Activated CD4-positive, alpha-beta T cell treated with anti-CD3 and anti-CD28 coated beads for 36 hours (primary cell): ENCODE measurements at regions not wholly inside any gene's neighbourhood (a gene's known extent, or its start where the extent isn't known, plus 50 kb on each side); places are given as distances from the start of the nearest gene placed in this dataset.
"Not testable (repeated sequence)": the region's sequence is repeated elsewhere in the genome, so short reads cannot be mapped to it uniquely, and the experiment has no call there.

Experiments used
- ATAC-seq: fragments of 200-7000 bp; cut with Tn5 transposase; one replicate; pipeline ENCODE4 v1.10.0; 2021; ENCODE audit warnings: mild to moderate bottlenecking, moderate library complexity
- CTCF ChIA-PET: fragments of 350-600 bp; sonication (Branson Sonifier 250); formaldehyde crosslinking; loops from one replicate; lab custom pipeline; 2021; ENCODE audit warnings: antibody characterized with exemption; lab: Charles Lee
- POLR2A ChIA-PET: fragments of 350-600 bp; sonication (Branson Sonifier 250); formaldehyde crosslinking; loops from one replicate; lab custom pipeline; 2021; ENCODE audit warnings: antibody characterized with exemption, inconsistent platforms; lab: Charles Lee
- DNase-seq: peaks from one replicate; pipeline ENCODE4 v3.0.0-alpha.2; 2020
- H3K27ac Mint-ChIP-seq: one replicate; pipeline ENCODE4 v1.8.0; 2021; ENCODE audit warnings: mixed read lengths
- H3K27me3 Mint-ChIP-seq: one replicate; pipeline ENCODE4 v1.8.0; 2021; ENCODE audit warnings: mixed read lengths
- H3K36me3 Mint-ChIP-seq: one replicate; pipeline ENCODE4 v1.8.0; 2021; ENCODE audit warnings: low read depth, mixed read lengths
- H3K4me1 Mint-ChIP-seq: one replicate; pipeline ENCODE4 v1.8.0; 2021; ENCODE audit warnings: mixed read lengths
- H3K4me3 Mint-ChIP-seq: one replicate; pipeline ENCODE4 v1.8.0; 2021; ENCODE audit warnings: mild to moderate bottlenecking, moderate library complexity, mixed read lengths
- H3K9me3 Mint-ChIP-seq: one replicate; pipeline ENCODE4 v1.8.0; 2021; ENCODE audit warnings: low read depth, mixed read lengths
- intact Hi-C, 2 experiments: fragments of 100-400 bp; cut with DNase I in 1 of 2; cut with micrococcal nuclease in 1 of 2; formaldehyde crosslinking; loops; one replicate each; pipeline versions ENCODE4 v1.14.2 to v1.15.1; 2022 to 2024; cut with DNase I, micrococcal nuclease

GRCh38 chr2:155485141-155485842 is 786.8 kb downstream of the KCNJ3 start:
- intact Hi-C loops = no loop called here
- Mint-ChIP-seq H3K36me3 (no peaks in the 10 kb centered on the region), H3K9me3 (no peaks in the 10 kb centered on the region), H3K4me1 (no peaks in the 10 kb centered on the region), H3K27ac (no peak overlapping the region), H3K4me3 (no peak overlapping the region), H3K27me3 (no peaks in the 10 kb centered on the region)
- CTCF ChIA-PET = no interaction called here
- POLR2A ChIA-PET = no interaction called here
- DNase-seq (no peak), ATAC-seq (no peak)

DNA sequence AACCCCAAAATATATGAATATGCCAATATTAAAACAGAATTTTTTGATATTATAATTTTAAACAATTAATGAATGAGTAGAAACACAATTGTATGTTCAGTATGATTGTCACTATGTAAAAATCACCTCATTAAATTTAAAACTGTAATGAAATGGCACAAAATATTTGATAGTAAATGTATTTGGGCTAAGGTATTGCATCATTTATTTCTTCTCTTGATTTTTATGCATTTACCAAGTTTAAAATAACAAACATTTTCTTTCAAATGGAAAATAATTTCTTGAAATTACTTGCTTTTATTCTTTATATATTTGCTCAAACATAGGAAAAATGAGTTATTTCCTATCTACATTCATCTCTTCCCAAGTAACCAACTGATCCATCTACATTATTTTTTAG is 782.6 kb downstream of the KCNJ3 start:
- POLR2A ChIA-PET = no interaction called here

GRCh38 chr2:155472018-155472417 is 773.5 kb downstream of the KCNJ3 start:
- DNase-seq, H3K27me3 Mint-ChIP-seq, intact Hi-C loops, H3K27ac Mint-ChIP-seq, H3K9me3 Mint-ChIP-seq, H3K36me3 Mint-ChIP-seq, H3K4me3 Mint-ChIP-seq, POLR2A ChIA-PET, H3K4me1 Mint-ChIP-seq, ATAC-seq, CTCF ChIA-PET: not testable (repeated sequence)

More for the DNA sequence above, 782.6 kb downstream of the KCNJ3 start:
- no peak for ATAC-seq
- Mint-ChIP-seq H3K27ac (no peak overlapping the region), H3K27me3 (no peaks in the 10 kb centered on the region), H3K9me3 (no peaks in the 10 kb centered on the region), H3K4me3 (no peak overlapping the region), H3K36me3 (no peaks in the 10 kb centered on the region), H3K4me1 (no peaks in the 10 kb centered on the region)
- CTCF ChIA-PET = no interaction called here
- DNase-seq = no peak
- intact Hi-C loops = no loop called here

DNA sequence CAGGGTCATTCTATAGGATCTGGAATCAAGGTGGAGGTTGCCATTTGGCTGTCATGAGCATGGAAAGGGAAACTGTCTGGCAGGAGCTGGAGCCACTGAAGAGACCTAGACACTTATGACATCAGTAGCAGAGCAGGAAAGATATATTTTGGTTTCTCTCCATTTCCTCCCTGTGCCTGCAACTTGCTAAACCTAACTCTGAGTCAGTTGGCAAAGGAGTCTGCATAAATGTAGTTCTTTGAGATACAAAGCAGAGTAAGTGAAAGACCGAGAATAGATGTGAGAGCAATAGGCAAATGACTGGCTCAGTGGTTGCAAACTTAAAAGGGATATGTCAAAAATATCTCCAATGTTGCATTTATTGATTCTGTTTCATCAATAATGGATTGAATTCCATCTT is 757.7 kb downstream of the KCNJ3 start:
- Mint-ChIP-seq H3K36me3 (no peaks in the 10 kb centered on the region), H3K9me3 (no peaks in the 10 kb centered on the region), H3K27ac (no peak overlapping the region), H3K4me3 (no peak overlapping the region), H3K27me3 (no peaks in the 10 kb centered on the region), H3K4me1 (no peaks in the 10 kb centered on the region)
- CTCF ChIA-PET = no interaction called here
- intact Hi-C loops = no loop called here
- no peak for DNase-seq
- no peak for ATAC-seq
- POLR2A ChIA-PET = no interaction called here

DNA sequence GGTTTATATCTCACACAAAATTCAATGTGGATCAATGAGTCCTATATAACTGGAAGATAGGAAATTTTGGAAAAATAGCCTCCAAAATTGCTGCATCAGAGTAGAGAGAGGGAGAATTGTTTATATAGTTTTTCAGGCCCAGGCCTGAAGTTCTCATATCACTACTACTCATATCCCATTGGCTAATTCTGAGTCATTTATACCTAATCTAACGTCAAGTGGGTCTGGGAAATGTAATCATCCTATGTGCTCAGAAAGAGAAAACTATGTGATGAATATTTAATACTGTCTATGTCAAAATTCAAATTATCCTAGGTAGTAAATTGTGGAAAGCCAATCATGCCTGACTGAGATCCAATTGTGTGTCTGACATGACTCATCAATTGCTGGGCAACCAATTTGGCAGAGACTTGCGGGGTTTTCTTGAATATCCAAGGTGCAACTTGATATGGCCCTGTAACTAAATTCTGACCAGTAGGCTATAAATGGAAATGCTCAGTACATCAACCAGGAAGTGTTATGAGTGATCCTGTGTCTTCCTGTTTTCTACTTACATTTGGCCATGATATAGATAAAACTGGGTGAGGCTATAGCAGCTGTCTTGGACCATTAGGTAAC is 744.4 kb downstream of the KCNJ3 start:
- H3K4me3 Mint-ChIP-seq = no peak overlapping the region
- no peak overlapping the region for H3K27ac Mint-ChIP-seq
- DNase-seq (no peak), ATAC-seq (no peak)
- ChIA-PET CTCF (interaction anchor here (0.7 kb wide), 1 partner anchor 321 kb away, joined by 3 read pairs; no protein-coding TSS in a partner anchor), POLR2A (no interaction called here)
- no peaks in the 10 kb centered on the region for H3K4me1 Mint-ChIP-seq
- no peaks in the 10 kb centered on the region for H3K27me3 Mint-ChIP-seq
- no peaks in the 10 kb centered on the region for H3K36me3 Mint-ChIP-seq
- intact Hi-C loops = no loop called here
- H3K9me3 Mint-ChIP-seq = peaks cover 4% of the 10 kb centered on the region

DNA sequence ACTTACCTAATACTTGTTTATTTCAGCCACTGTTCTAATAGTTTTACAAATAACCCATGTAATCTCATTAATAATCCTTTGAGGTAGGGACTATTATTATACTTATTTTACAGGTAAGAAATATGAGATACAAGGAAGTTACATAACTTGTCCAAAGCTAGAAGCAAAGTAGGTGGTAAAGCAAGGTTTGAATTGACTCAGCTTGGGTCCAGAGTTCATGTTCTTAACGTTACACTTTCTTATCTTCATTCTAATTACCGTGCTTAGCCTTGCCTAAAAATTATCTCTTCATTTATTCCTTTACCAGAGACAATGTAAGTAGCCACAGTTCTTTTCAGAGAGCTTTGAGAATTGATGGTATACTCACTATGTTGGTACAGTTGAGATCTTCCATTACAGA is 743.6 kb downstream of the KCNJ3 start:
- Mint-ChIP-seq H3K9me3 (peaks cover 4% of the 10 kb centered on the region), H3K27ac (no peak overlapping the region)
- CTCF ChIA-PET = no interaction called here

GRCh38 chr2:155431004-155431507 is 732.6 kb downstream of the KCNJ3 start:
- Mint-ChIP-seq H3K27me3 (no peaks in the 10 kb centered on the region), H3K27ac (no peak overlapping the region), H3K9me3 (peaks cover 2% of the 10 kb centered on the region), H3K4me1 (no peaks in the 10 kb centered on the region), H3K4me3 (no peak overlapping the region), H3K36me3 (no peaks in the 10 kb centered on the region)
- DNase-seq (no peak), ATAC-seq (no peak)
- intact Hi-C loops = no loop called here
- ChIA-PET CTCF (no interaction called here), POLR2A (no interaction called here)

More for the DNA sequence above, 743.6 kb downstream of the KCNJ3 start:
- intact Hi-C loops = no loop called here
- POLR2A ChIA-PET = no interaction called here
- Mint-ChIP-seq H3K4me1 (no peaks in the 10 kb centered on the region), H3K36me3 (no peaks in the 10 kb centered on the region), H3K4me3 (no peak overlapping the region), H3K27me3 (no peaks in the 10 kb centered on the region)
- DNase-seq = no peak
- no peak for ATAC-seq

DNA sequence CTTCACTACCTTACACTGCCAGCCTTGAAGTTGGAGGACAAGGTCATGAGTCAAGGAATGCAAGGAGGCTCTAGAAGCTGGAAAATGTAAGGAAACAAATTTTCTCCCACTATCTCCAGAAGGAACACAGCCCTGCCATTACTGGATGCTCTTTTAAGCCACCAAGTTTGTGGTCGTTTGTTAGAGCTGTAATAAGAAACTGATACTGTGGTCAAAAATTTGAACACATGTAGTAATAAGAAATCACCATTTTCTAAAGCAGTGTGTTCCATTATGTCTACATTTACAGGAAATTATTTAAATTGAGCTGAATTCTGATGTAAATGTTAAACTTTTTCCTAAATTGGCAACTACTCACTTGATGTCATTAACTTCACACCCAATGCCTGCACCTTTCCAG is 729.0 kb downstream of the KCNJ3 start:
- Mint-ChIP-seq H3K27me3 (no peaks in the 10 kb centered on the region), H3K36me3 (no peaks in the 10 kb centered on the region), H3K27ac (no peak overlapping the region), H3K4me1 (no peaks in the 10 kb centered on the region), H3K4me3 (no peak overlapping the region), H3K9me3 (no peaks in the 10 kb centered on the region)
- intact Hi-C loops = no loop called here
- no peak for ATAC-seq
- ChIA-PET CTCF (interaction anchor here (0.6 to 1.0 kb wide), 2 partner anchors 852 to 908 kb away, joined by 3 read pairs; no protein-coding TSS in a partner anchor), POLR2A (no interaction called here)
- no peak for DNase-seq

DNA sequence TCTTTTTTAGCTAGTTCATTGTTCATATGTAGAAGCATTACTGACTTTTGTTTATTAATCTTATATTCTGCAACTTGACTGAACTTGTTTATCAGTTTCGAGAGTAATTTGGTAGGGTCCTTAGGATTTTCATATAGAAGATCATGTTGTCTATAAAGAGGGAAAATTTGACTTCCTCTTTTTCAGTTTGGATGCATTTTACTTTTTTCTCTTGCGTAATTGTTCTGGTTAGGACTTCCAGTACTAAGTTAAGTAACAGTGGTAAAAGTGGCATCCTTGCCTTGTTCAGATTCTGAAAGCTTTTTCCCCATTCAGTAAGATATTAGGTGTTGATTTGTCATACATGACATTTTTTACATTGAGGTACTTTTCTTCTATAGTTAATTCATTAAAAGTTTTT is 726.0 kb downstream of the KCNJ3 start:
- intact Hi-C loops = no loop called here
- H3K9me3 Mint-ChIP-seq = no peaks in the 10 kb centered on the region
- H3K27ac Mint-ChIP-seq = no peak overlapping the region
- H3K4me1 Mint-ChIP-seq = no peaks in the 10 kb centered on the region
- POLR2A ChIA-PET = no interaction called here
- ATAC-seq = no peak
- no peaks in the 10 kb centered on the region for H3K36me3 Mint-ChIP-seq
- H3K4me3 Mint-ChIP-seq = no peak overlapping the region
- no peaks in the 10 kb centered on the region for H3K27me3 Mint-ChIP-seq
- CTCF ChIA-PET = no interaction called here
- DNase-seq = no peak

- H3K27me3 Mint-ChIP-seq = no peaks in the 10 kb centered on the region
- ChIA-PET CTCF (no interaction called here), POLR2A (no interaction called here)
- H3K27ac Mint-ChIP-seq = no peak overlapping the region
- no peak overlapping the region for H3K4me3 Mint-ChIP-seq
- DNase-seq (no peak), ATAC-seq (no peak)
- H3K9me3 Mint-ChIP-seq = no peaks in the 10 kb centered on the region
- H3K36me3 Mint-ChIP-seq = no peaks in the 10 kb centered on the region
- no peaks in the 10 kb centered on the region for H3K4me1 Mint-ChIP-seq
- intact Hi-C loops = no loop called here
These were observed 720.3 kb downstream of the KCNJ3 start for GRCh38 chr2:155418753-155419152.

- Mint-ChIP-seq H3K4me1 (no peaks in the 10 kb centered on the region), H3K27me3 (no peaks in the 10 kb centered on the region), H3K4me3 (no peak overlapping the region), H3K9me3 (no peaks in the 10 kb centered on the region), H3K27ac (no peak overlapping the region), H3K36me3 (no peaks in the 10 kb centered on the region)
- intact Hi-C loops = loop anchor here in 1 of 2 experiments (5.0 kb wide), 1 partner anchor 1270 kb away; no protein-coding TSS in a partner anchor
- CTCF ChIA-PET = interaction anchor here (1.3 kb wide), 1 partner anchor 14 kb away, joined by 3 read pairs; no protein-coding TSS in a partner anchor
- DNase-seq (no peak), ATAC-seq (no peak)
- POLR2A ChIA-PET = no interaction called here
These were observed 714.1 kb downstream of the KCNJ3 start for GRCh38 chr2:155412598-155412997.

GRCh38 chr2:155404433-155405002 is 706.0 kb downstream of the KCNJ3 start:
- intact Hi-C loops = no loop called here
- H3K27ac Mint-ChIP-seq = no peak overlapping the region
- no peak for ATAC-seq
- no peak for DNase-seq
- peaks cover 17% of the 10 kb centered on the region for H3K9me3 Mint-ChIP-seq
- no peaks in the 10 kb centered on the region for H3K27me3 Mint-ChIP-seq
- no peaks in the 10 kb centered on the region for H3K36me3 Mint-ChIP-seq
- POLR2A ChIA-PET = no interaction called here
- no peak overlapping the region for H3K4me3 Mint-ChIP-seq
- CTCF ChIA-PET = interaction anchor here (0.7 to 1.2 kb wide), 2 partner anchors 18 to 27 kb away, joined by 3 to 4 read pairs; no protein-coding TSS in a partner anchor
- no peaks in the 10 kb centered on the region for H3K4me1 Mint-ChIP-seq
